ENCODE measurements at regions not wholly inside any gene's neighbourhood (a gene's known extent, or its start where the extent isn't known, plus 50 kb on each side); places are given as distances from the start of the nearest gene placed in this dataset.

GRCh38 chr21:39063517-39063916 lies 119.7 kb downstream of the PSMG1 start:
- TF ChIP-seq, protein P1, sequence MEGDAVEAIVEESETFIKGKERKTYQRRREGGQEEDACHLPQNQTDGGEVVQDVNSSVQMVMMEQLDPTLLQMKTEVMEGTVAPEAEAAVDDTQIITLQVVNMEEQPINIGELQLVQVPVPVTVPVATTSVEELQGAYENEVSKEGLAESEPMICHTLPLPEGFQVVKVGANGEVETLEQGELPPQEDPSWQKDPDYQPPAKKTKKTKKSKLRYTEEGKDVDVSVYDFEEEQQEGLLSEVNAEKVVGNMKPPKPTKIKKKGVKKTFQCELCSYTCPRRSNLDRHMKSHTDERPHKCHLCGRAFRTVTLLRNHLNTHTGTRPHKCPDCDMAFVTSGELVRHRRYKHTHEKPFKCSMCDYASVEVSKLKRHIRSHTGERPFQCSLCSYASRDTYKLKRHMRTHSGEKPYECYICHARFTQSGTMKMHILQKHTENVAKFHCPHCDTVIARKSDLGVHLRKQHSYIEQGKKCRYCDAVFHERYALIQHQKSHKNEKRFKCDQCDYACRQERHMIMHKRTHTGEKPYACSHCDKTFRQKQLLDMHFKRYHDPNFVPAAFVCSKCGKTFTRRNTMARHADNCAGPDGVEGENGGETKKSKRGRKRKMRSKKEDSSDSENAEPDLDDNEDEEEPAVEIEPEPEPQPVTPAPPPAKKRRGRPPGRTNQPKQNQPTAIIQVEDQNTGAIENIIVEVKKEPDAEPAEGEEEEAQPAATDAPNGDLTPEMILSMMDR (IDR thresholded peaks at IDR 0.05): no peak
- no peak for TF ChIP-seq POLR2A (IDR thresholded peaks at IDR 0.05)

Measured in body of pancreas (tissue), 4 donors.